HEK293 (cell line): ENCODE measurements at regions not wholly inside any gene's neighbourhood (a gene's known extent, or its start where the extent isn't known, plus 50 kb on each side); places are given as distances from the start of the nearest gene placed in this dataset.

Experiments
- CTCF ChIA-PET: fragments of 350-600 bp; formaldehyde crosslinking; extraction: SDS; loops from one replicate; lab custom pipeline; 2021; ENCODE audit warnings: antibody characterized with exemption; lab: Yijun Ruan, JAX
- POLR2A ChIA-PET: fragments of 300-600 bp; formaldehyde crosslinking; extraction: SDS; loops from one replicate; lab custom pipeline; 2020; ENCODE audit warnings: antibody characterized with exemption, inconsistent platforms; lab: Yijun Ruan, JAX
- H3K27ac ChIP-seq: fragments of 200-500 bp; sonication (Bioruptor generic); 2 replicates; pipeline ENCODE4 v1.5.1; 2014; ENCODE audit warnings: low read depth, low read length, control low read depth, inconsistent platforms; ENCODE audit errors: extremely low read depth
- H3K36me3 ChIP-seq, 2 experiments: fragments of 200-500 bp in 1 of 2; sonication (Bioruptor generic) in 1 of 2; 1 replicate in 1 of 2; 2 replicates in 1 of 2; pipeline ENCODE4 v1.5.1; 2014 to 2017; ENCODE audit warnings: inconsistent platforms in 2 of 2, low read length in 2 of 2; ENCODE audit not compliant: control insufficient read depth in 2 of 2, insufficient read depth in 1 of 2
- H3K4me1 ChIP-seq: fragments of 200-500 bp; sonication (Bioruptor generic); 2 replicates; pipeline ENCODE4 v1.5.1; 2014; ENCODE audit warnings: mild to moderate bottlenecking, low read length, inconsistent platforms; ENCODE audit not compliant: control insufficient read depth, insufficient read depth
- H3K4me3 ChIP-seq: 2 replicates; pipeline ENCODE4 v1.5.1; 2011; ENCODE audit warnings: low read depth, mild to moderate bottlenecking, control low read depth, low read length, moderate library complexity
- H3K9me3 ChIP-seq: fragments of 200-500 bp; sonication (Bioruptor generic); 2 replicates; pipeline ENCODE4 v1.5.1; 2014; ENCODE audit warnings: low read depth, low read length, inconsistent platforms; ENCODE audit not compliant: control insufficient read depth, insufficient read depth
- ELK4 ChIP-seq: IDR thresholded peaks from 2 replicates; pipeline ENCODE4 v1.6.1; 2011; ENCODE audit warnings: mild to moderate bottlenecking, low read depth, low read length, borderline replicate concordance
- MYNN ChIP-seq: fragments of 450-650 bp; formaldehyde crosslinking; IDR thresholded peaks from 2 replicates; pipeline ENCODE4 v1.5.1; 2016; ENCODE audit warnings: missing biosample characterization, missing genetic modification characterization, borderline replicate concordance
- MZF1 ChIP-seq: fragments of 450-650 bp; formaldehyde crosslinking; IDR thresholded peaks from 2 replicates; pipeline ENCODE4 v1.5.1; 2017; ENCODE audit warnings: missing biosample characterization, missing genetic modification characterization, borderline replicate concordance
- TCF7L2 ChIP-seq: IDR thresholded peaks from 2 replicates; pipeline ENCODE4 v1.6.1; 2011; ENCODE audit warnings: low read depth, mild to moderate bottlenecking, inconsistent platforms, low read length, moderate library complexity, borderline replicate concordance
- TRIM28 ChIP-seq: IDR thresholded peaks from 2 replicates; pipeline ENCODE4 v1.6.1; 2011; ENCODE audit warnings: low read length, control low read depth, borderline replicate concordance
- TSHZ1 ChIP-seq: fragments of 450-650 bp; formaldehyde crosslinking; IDR thresholded peaks from 2 replicates; pipeline ENCODE4 v1.5.1; 2016; ENCODE audit warnings: missing biosample characterization, missing genetic modification characterization, borderline replicate concordance
- ZNF341 ChIP-seq: fragments of 450-650 bp; formaldehyde crosslinking; IDR thresholded peaks from 2 replicates; pipeline ENCODE4; 2016; ENCODE audit warnings: low read depth, missing biosample characterization, missing genetic modification characterization
- ZNF366 ChIP-seq: fragments of 450-650 bp; formaldehyde crosslinking; conservative IDR thresholded peaks from 2 replicates; pipeline ENCODE4 v1.5.1; 2016; ENCODE audit warnings: missing biosample characterization, missing genetic modification characterization
- ZNF391 ChIP-seq: fragments of 450-650 bp; formaldehyde crosslinking; IDR thresholded peaks from 2 replicates; pipeline ENCODE4 v1.5.1; 2016; ENCODE audit warnings: low read depth, missing biosample characterization, missing genetic modification characterization, borderline replicate concordance
- ZNF423 ChIP-seq: fragments of 450-650 bp; formaldehyde crosslinking; IDR thresholded peaks from 2 replicates; pipeline ENCODE4 v1.5.1; 2016; ENCODE audit warnings: missing biosample characterization, missing genetic modification characterization
- ZNF473 ChIP-seq: fragments of 450-650 bp; formaldehyde crosslinking; IDR thresholded peaks from 2 replicates; pipeline ENCODE4 v1.5.1; 2017; ENCODE audit warnings: missing biosample characterization, missing genetic modification characterization
- ZNF488 ChIP-seq: fragments of 450-650 bp; formaldehyde crosslinking; IDR thresholded peaks from 2 replicates; pipeline ENCODE4 v1.5.1; 2016; ENCODE audit warnings: missing biosample characterization, missing genetic modification characterization
- ZNF530 ChIP-seq: fragments of 450-650 bp; formaldehyde crosslinking; IDR thresholded peaks from 2 replicates; pipeline ENCODE4 v1.5.1; 2016; ENCODE audit warnings: low read depth, missing biosample characterization, missing genetic modification characterization
- ZNF544 ChIP-seq: fragments of 450-650 bp; formaldehyde crosslinking; IDR thresholded peaks from 2 replicates; pipeline ENCODE4 v1.5.0; 2017; ENCODE audit warnings: missing biosample characterization, missing genetic modification characterization
- ZNF585B ChIP-seq: fragments of 450-650 bp; formaldehyde crosslinking; IDR thresholded peaks from 2 replicates; pipeline ENCODE4 v1.5.1; 2016; ENCODE audit warnings: missing biosample characterization, missing genetic modification characterization
- ZNF623 ChIP-seq: fragments of 450-650 bp; formaldehyde crosslinking; IDR thresholded peaks from 2 replicates; pipeline ENCODE4 v1.5.1; 2016; ENCODE audit warnings: missing biosample characterization, missing genetic modification characterization

- no peak for TF ChIP-seq ZNF473 (tag by site-specific recombination)
- no peak for TF ChIP-seq ZNF585B (tag by site-specific recombination)
Observed at GRCh38 chr13:62040078-62040477, 624.4 kb upstream of the PCDH20 start (continued).

- Histone ChIP-seq H3K27ac (no peak overlapping the region), H3K9me3 (no peaks in the 10 kb centered on the region), H3K4me3 (no peak overlapping the region), H3K36me3 (no peaks in the 10 kb centered on the region), H3K4me1 (no peaks in the 10 kb centered on the region)
- ChIA-PET CTCF (interaction anchor here (1.1 kb wide), 1 partner anchor 24 kb away, joined by 7 read pairs; no protein-coding TSS in a partner anchor), POLR2A (no interaction called here)
- no peak for TF ChIP-seq ZNF530 (tag by site-specific recombination)
Observed at GRCh38 chr13:62038214-62038613, 622.6 kb upstream of the PCDH20 start.

GRCh38 chr13:62035981-62036380 is 620.3 kb upstream of the PCDH20 start:
- no peaks in the 10 kb centered on the region for H3K9me3 ChIP-seq
- H3K4me1 ChIP-seq, result no peaks in the 10 kb centered on the region
- no peak overlapping the region for H3K27ac ChIP-seq
- H3K36me3 ChIP-seq, result no peaks in the 10 kb centered on the region
- no peak overlapping the region for H3K4me3 ChIP-seq
- CTCF ChIA-PET, result interaction anchor here (0.5 kb wide), 1 partner anchor 78 kb away, joined by 3 read pairs; no protein-coding TSS in a partner anchor
- TF ChIP-seq TCF7L2, result 0 out of 2 replicates have a peak, but pooled peaks have one; percentile 9
- no peak for TF ChIP-seq MZF1 (tag by site-specific recombination)
- POLR2A ChIA-PET, result no interaction called here

- H3K36me3 ChIP-seq, result no peaks in the 10 kb centered on the region
- H3K4me3 ChIP-seq, result no peak overlapping the region
- H3K4me1 ChIP-seq, result no peaks in the 10 kb centered on the region
- no peaks in the 10 kb centered on the region for H3K9me3 ChIP-seq
- POLR2A ChIA-PET, result no interaction called here
- no peak overlapping the region for H3K27ac ChIP-seq
- no peak for TF ChIP-seq ZNF544
- no peak for TF ChIP-seq MYNN (tag by site-specific recombination)
- no peak for TF ChIP-seq ZNF488 (tag by site-specific recombination)
- TF ChIP-seq TSHZ1, result no peak
- no peak for TF ChIP-seq ZNF423 (tag by site-specific recombination)
- no peak for TF ChIP-seq ZNF391 (tag by site-specific recombination)
- CTCF ChIA-PET, result no interaction called here
Observed at GRCh38 chr13:62033934-62034333, 618.3 kb upstream of the PCDH20 start.

GRCh38 chr13:62022369-62022768 is 606.7 kb upstream of the PCDH20 start:
- Histone ChIP-seq H3K4me3 (no peak overlapping the region), H3K36me3 (no peaks in the 10 kb centered on the region), H3K9me3 (no peaks in the 10 kb centered on the region), H3K4me1 (no peaks in the 10 kb centered on the region), H3K27ac (no peak overlapping the region)
- ChIA-PET CTCF (no interaction called here), POLR2A (no interaction called here)
- TF ChIP-seq ZNF341 (tag by site-specific recombination) (no peak), TRIM28 (0 out of 2 replicates have a peak, but pooled peaks have one; percentile 70), ELK4 (peak; percentile 70; the same call in 1 of the 2 replicates), ZNF623 (tag by site-specific recombination) (no peak), ZNF366 (tag by site-specific recombination) (no peak)
- TF ChIP-seq, all 188 proteins: peak for 2
